Keratinocyte (primary cell): ENCODE measurements at regions not wholly inside any gene's neighbourhood (a gene's known extent, or its start where the extent isn't known, plus 50 kb on each side); places are given as distances from the start of the nearest gene placed in this dataset.
"Not testable (repeated sequence)": the region's sequence is repeated elsewhere in the genome, so short reads cannot be mapped to it uniquely, and the experiment has no call there.

Experiments
- DNase-seq: peaks from one replicate; pipeline ENCODE4 v3.0.0-alpha.2; 2011; ENCODE audit warnings: low read depth, missing footprints, low spot score
- FAIRE-seq: peaks from 2 replicates; lab custom pipeline; 2011; peaks lifted over from hg19 to GRCh38; lab: Jason Lieb, UNC
- H2AFZ ChIP-seq: 2 replicates; pipeline ENCODE4 v1.6.0; 2012; ENCODE audit warnings: low read length, control low read depth, inconsistent platforms; ENCODE audit not compliant: control insufficient read depth
- H3K27ac ChIP-seq: 2 replicates; pipeline ENCODE4 v1.5.1; 2011; ENCODE audit warnings: low read length; ENCODE audit not compliant: control insufficient read depth, insufficient read depth
- H3K27me3 ChIP-seq: 3 replicates; pipeline ENCODE4 v1.6.0; 2011; ENCODE audit warnings: low read length; ENCODE audit not compliant: control insufficient read depth, insufficient read depth; ENCODE audit errors: extremely low read depth
- H3K36me3 ChIP-seq, 2 experiments: 2 replicates in 1 of 2; 3 replicates in 1 of 2; pipeline ENCODE4 v1.5.1; 2011; ENCODE audit warnings: low read length in 2 of 2, mild to moderate bottlenecking in 1 of 2; ENCODE audit not compliant: control insufficient read depth in 2 of 2, insufficient read depth in 2 of 2; ENCODE audit errors: extremely low read depth in 1 of 2
- H3K4me1 ChIP-seq: 3 replicates; pipeline ENCODE4 v1.5.1; 2011; ENCODE audit warnings: low read length; ENCODE audit not compliant: control insufficient read depth, insufficient read depth; ENCODE audit errors: extremely low read depth
- H3K4me2 ChIP-seq: 3 replicates; pipeline ENCODE4 v1.6.0; 2011; ENCODE audit warnings: low read depth, low read length; ENCODE audit not compliant: control insufficient read depth, insufficient read depth; ENCODE audit errors: extremely low read depth
- H3K4me3 ChIP-seq, 3 experiments: fragments of 200-600 bp in 1 of 3; sonication (generic) in 1 of 3; 2 replicates in 2 of 3; 3 replicates in 1 of 3; pipeline ENCODE4 v1.5.1; 2011 to 2016; ENCODE audit warnings: low read length in 3 of 3, mild to moderate bottlenecking in 3 of 3, control low read depth in 2 of 3, inconsistent platforms in 1 of 3, low read depth in 1 of 3, mixed read lengths in 1 of 3, mixed run types in 1 of 3, moderate library complexity in 1 of 3; ENCODE audit not compliant: control insufficient read depth in 2 of 3, insufficient read depth in 2 of 3; ENCODE audit errors: extremely low read depth in 1 of 3
- H3K79me2 ChIP-seq: 2 replicates; pipeline ENCODE4 v1.6.0; 2012; ENCODE audit warnings: low read length; ENCODE audit not compliant: control insufficient read depth, insufficient read depth
- H3K9ac ChIP-seq: 3 replicates; pipeline ENCODE4 v1.6.0; 2011; ENCODE audit warnings: low read length; ENCODE audit not compliant: control insufficient read depth, insufficient read depth; ENCODE audit errors: extremely low read depth
- H3K9me1 ChIP-seq: 3 replicates; pipeline ENCODE4 v1.6.0; 2011; ENCODE audit warnings: low read length; ENCODE audit not compliant: control insufficient read depth, insufficient read depth; ENCODE audit errors: extremely low read depth
- H3K9me3 ChIP-seq: 2 replicates; pipeline ENCODE4 v1.5.1; 2012; ENCODE audit warnings: low read depth, low read length; ENCODE audit not compliant: control insufficient read depth
- H4K20me1 ChIP-seq: 3 replicates; pipeline ENCODE4 v1.6.0; 2011; ENCODE audit warnings: low read length; ENCODE audit not compliant: control insufficient read depth, insufficient read depth; ENCODE audit errors: extremely low read depth
- CTCF ChIP-seq, 3 experiments: IDR thresholded peaks in 1 of 3; conservative IDR thresholded peaks in 1 of 3; optimal IDR thresholded peaks in 1 of 3; 2 replicates in 2 of 3; 3 replicates in 1 of 3; pipeline versions ENCODE3 to v1.5.1; 2011; ENCODE audit warnings: low read length in 3 of 3, mild to moderate bottlenecking in 3 of 3, moderate library complexity in 2 of 3, control low read depth in 1 of 3, inconsistent platforms in 1 of 3; ENCODE audit not compliant: insufficient read depth in 2 of 3; ENCODE audit errors: extremely low read depth in 1 of 3
- EZH2 ChIP-seq: IDR thresholded peaks from one replicate; pipeline ENCODE4 v1.6.1; 2012; ENCODE audit warnings: inconsistent platforms, mild to moderate bottlenecking, low read length, moderate library complexity
- dilution Hi-C: fragments of 300-500 bp; cut with MboI; formaldehyde crosslinking; loops from one replicate; pipeline ENCODE4 v1.7.0; 2020; ENCODE audit warnings: low sequenced_read_pairs; ENCODE audit not compliant: extremely low pct_ligation_motif_present

- no peaks in the 10 kb centered on the region for H3K9me3 ChIP-seq
- TF ChIP-seq CTCF (optimal IDR thresholded peaks at IDR 0.05 in 1 of 3, IDR thresholded peaks at IDR 0.05 in 1 of 3, conservative IDR thresholded peaks at IDR 0.05 in 1 of 3; ENCODE audit: extremely low read depth in 1 of 3, insufficient read depth in 2 of 3, low read length in 3 of 3) (no peak), EZH2 (no peak)
- H3K27ac ChIP-seq = no peak overlapping the region
- DNase-seq (no peak), FAIRE-seq (no peak)
- H3K9me1 ChIP-seq = no peaks in the 10 kb centered on the region
- no peak overlapping the region for H2AFZ ChIP-seq
- no peak overlapping the region for H3K4me2 ChIP-seq
- H3K9ac ChIP-seq = no peak overlapping the region
- H3K4me3 ChIP-seq = no peak overlapping the region
- no peaks in the 10 kb centered on the region for H3K36me3 ChIP-seq
- no peaks in the 10 kb centered on the region for H3K27me3 ChIP-seq
- no peaks in the 10 kb centered on the region for H4K20me1 ChIP-seq
- no peaks in the 10 kb centered on the region for H3K79me2 ChIP-seq
- no peaks in the 10 kb centered on the region for H3K4me1 ChIP-seq
- dilution Hi-C loops = no loop called here
Measured at GRCh38 chr11:22115470-22116029, 77.3 kb upstream of the ANO5 start.

DNA sequence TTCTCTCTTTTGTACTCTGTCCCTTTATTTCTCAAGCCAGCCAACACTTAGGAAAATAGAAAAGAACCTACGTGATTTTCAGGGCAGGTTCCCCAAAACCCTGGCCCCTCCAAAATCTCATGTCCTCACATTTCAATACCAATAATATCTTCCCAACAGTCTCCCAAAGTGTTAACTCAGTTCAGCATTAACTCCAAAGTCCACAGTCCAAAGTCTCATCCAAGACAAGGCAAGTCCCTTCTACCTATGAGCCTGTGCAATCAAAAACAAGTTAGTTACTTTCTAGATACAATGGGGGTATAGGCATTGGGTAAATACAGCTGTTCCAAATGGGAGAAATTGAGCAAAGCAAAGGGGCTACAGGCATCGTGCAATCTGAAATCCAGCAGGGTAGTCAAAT, 64.9 kb upstream of the ANO5 start:
- H3K4me2 ChIP-seq, H3K27me3 ChIP-seq, H2AFZ ChIP-seq, H4K20me1 ChIP-seq, H3K79me2 ChIP-seq, H3K36me3 ChIP-seq, dilution Hi-C loops, H3K9ac ChIP-seq, FAIRE-seq, H3K4me3 ChIP-seq, H3K9me3 ChIP-seq, H3K27ac ChIP-seq, DNase-seq, H3K9me1 ChIP-seq, H3K4me1 ChIP-seq: not testable (repeated sequence)

- no peak for DNase-seq
- no peaks in the 10 kb centered on the region for H3K36me3 ChIP-seq
- H3K4me2 ChIP-seq = no peak overlapping the region
- no peak overlapping the region for H3K4me3 ChIP-seq
- FAIRE-seq = no peak
- no peaks in the 10 kb centered on the region for H3K79me2 ChIP-seq
- no peak for TF ChIP-seq EZH2
- TF ChIP-seq CTCF (optimal IDR thresholded peaks at IDR 0.05 in 1 of 3, IDR thresholded peaks at IDR 0.05 in 1 of 3, conservative IDR thresholded peaks at IDR 0.05 in 1 of 3; ENCODE audit: extremely low read depth in 1 of 3, insufficient read depth in 2 of 3, low read length in 3 of 3) = peak in 1 of 3 experiments; percentile 47
- no peaks in the 10 kb centered on the region for H3K27me3 ChIP-seq
- no peak overlapping the region for H3K9ac ChIP-seq
- H2AFZ ChIP-seq = no peak overlapping the region
- no peaks in the 10 kb centered on the region for H3K9me1 ChIP-seq
- dilution Hi-C loops = no loop called here
- H3K9me3 ChIP-seq = no peaks in the 10 kb centered on the region
- H3K4me1 ChIP-seq = no peaks in the 10 kb centered on the region
- no peaks in the 10 kb centered on the region for H4K20me1 ChIP-seq
- H3K27ac ChIP-seq = no peak overlapping the region
Measured at GRCh38 chr11:22130462-22131053, 62.3 kb upstream of the ANO5 start.
